Suppressor macrophage (primary cell): ENCODE measurements at regions not wholly inside any gene's neighbourhood (a gene's known extent, or its start where the extent isn't known, plus 50 kb on each side); places are given as distances from the start of the nearest gene placed in this dataset.
"Not testable (repeated sequence)": the region's sequence is repeated elsewhere in the genome, so short reads cannot be mapped to it uniquely, and the experiment has no call there.

Experiments
- DNase-seq, 4 experiments: peaks; one replicate each; pipeline ENCODE4 v3.0.0-alpha.2; 2020 to 2022

- DNase-seq: no peak
Observed at GRCh38 chr2:52428224-52428623, 1339.4 kb upstream of the CHAC2 start.

- DNase-seq: no peak
Observed at GRCh38 chr2:52423655-52424054, 1343.9 kb upstream of the CHAC2 start.

- DNase-seq: no peak
Observed at GRCh38 chr2:52423111-52423510, 1344.5 kb upstream of the CHAC2 start.

- DNase-seq: no peak
Observed at GRCh38 chr2:52416340-52416739, 1351.3 kb upstream of the CHAC2 start.

GRCh38 chr2:52414561-52415295 is 1352.9 kb upstream of the CHAC2 start:
- no peak for DNase-seq

GRCh38 chr2:52409308-52410118 is 1358.1 kb upstream of the CHAC2 start:
- DNase-seq: not testable (repeated sequence)

- DNase-seq: no peak
Observed at GRCh38 chr2:52405980-52406379, 1361.6 kb upstream of the CHAC2 start.

- no peak for DNase-seq
Observed at GRCh38 chr2:52404866-52405265, 1362.7 kb upstream of the CHAC2 start.

- DNase-seq: no peak
Observed at GRCh38 chr2:52404046-52404445, 1363.6 kb upstream of the CHAC2 start.

- DNase-seq: no peak
Observed at GRCh38 chr2:52402128-52402527, 1365.5 kb upstream of the CHAC2 start.

GRCh38 chr2:52396836-52397235 is 1364.9 kb upstream of the NRXN1 start:
- no peak for DNase-seq

GRCh38 chr2:52395912-52396311 is 1364.0 kb upstream of the NRXN1 start:
- no peak for DNase-seq

- no peak for DNase-seq
Observed at GRCh38 chr2:52391621-52392020, 1359.7 kb upstream of the NRXN1 start.

GRCh38 chr2:52390651-52391050 is 1358.7 kb upstream of the NRXN1 start:
- DNase-seq: no peak

- no peak for DNase-seq
Observed at GRCh38 chr2:52387937-52388590, 1356.1 kb upstream of the NRXN1 start.

GRCh38 chr2:52386433-52387030 is 1354.6 kb upstream of the NRXN1 start:
- DNase-seq: no peak

- DNase-seq: no peak
Observed at GRCh38 chr2:52383541-52383940, 1351.6 kb upstream of the NRXN1 start.

- no peak for DNase-seq
Observed at GRCh38 chr2:52369178-52369577, 1337.2 kb upstream of the NRXN1 start.

GRCh38 chr2:52368141-52368540 is 1336.2 kb upstream of the NRXN1 start:
- no peak for DNase-seq

- no peak for DNase-seq
Observed at GRCh38 chr2:52365946-52366345, 1334.0 kb upstream of the NRXN1 start.

- no peak for DNase-seq
Observed at GRCh38 chr2:52356556-52356955, 1324.6 kb upstream of the NRXN1 start.

GRCh38 chr2:52347292-52347691 is 1315.4 kb upstream of the NRXN1 start:
- DNase-seq: no peak

GRCh38 chr2:52345676-52346075 is 1313.7 kb upstream of the NRXN1 start:
- DNase-seq: no peak
